NCI-H345 (cell line): ENCODE measurements at regions not wholly inside any gene's neighbourhood (a gene's known extent, or its start where the extent isn't known, plus 50 kb on each side); places are given as distances from the start of the nearest gene placed in this dataset.
A peak's percentile ranks its signal among the peaks of the same experiment; 100 is the strongest.

Experiments used
- DNase-seq: peaks from one replicate; lab custom pipeline; 2025; lab: John Stamatoyannopoulos, UW

DNA sequence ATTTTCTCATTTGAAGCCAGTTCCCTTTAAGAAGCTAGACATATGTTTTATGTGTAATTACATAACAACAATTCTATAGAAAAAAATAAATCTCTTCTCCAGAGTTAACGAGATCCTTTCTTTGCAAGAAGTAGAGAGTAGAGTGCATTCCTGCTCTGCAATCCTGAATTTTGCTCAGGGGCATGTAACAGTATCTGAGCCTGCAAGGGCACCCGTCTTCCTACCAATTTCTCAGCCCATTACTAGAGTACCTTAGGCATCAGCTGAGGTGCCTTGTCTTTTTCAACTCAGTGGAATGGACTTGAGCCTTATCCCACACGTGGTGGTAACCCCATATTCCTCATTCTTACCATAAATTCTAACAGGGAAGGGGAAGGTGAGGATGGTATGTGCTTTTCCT lies 205.9 kb downstream of the IKZF2 start:
- DNase-seq = no peak

DNA sequence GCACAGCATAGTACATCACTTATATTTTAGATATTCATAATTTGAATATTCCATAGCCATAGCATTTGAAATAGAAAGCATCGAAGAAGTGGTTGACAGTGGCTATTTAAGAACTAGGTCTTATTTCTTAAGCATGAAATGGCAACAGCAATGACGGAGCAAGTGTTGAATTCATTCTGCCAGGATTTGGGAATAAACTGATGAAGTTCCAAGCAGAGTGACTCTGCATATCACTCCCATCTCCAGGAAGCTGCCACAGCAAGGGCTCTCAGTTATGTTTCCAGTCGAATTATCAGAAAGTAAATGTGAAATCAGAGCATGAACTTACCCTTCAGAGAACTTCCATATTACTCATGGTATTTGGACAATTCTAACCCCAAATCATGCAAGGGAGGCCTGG lies 208.1 kb downstream of the IKZF2 start:
- DNase-seq = no peak

DNA sequence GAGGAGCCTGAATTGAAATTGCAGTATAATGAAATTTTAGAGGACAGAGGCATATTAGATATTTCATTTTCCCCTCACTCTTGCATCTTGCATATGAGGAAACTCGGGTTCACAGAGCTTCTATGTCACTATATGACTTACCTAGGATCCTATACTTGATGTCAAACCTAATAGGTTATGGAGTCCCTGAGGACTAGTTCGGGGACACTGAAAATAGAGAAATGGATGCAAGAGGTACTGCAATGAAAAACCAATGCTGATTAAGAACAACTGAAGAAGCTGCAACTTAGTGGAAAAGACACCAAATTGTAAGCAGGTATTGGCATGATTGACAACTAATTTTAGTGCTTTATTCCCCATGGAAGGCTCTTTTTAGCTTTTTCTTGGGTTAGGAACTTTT lies 210.1 kb downstream of the IKZF2 start:
- no peak for DNase-seq

DNA sequence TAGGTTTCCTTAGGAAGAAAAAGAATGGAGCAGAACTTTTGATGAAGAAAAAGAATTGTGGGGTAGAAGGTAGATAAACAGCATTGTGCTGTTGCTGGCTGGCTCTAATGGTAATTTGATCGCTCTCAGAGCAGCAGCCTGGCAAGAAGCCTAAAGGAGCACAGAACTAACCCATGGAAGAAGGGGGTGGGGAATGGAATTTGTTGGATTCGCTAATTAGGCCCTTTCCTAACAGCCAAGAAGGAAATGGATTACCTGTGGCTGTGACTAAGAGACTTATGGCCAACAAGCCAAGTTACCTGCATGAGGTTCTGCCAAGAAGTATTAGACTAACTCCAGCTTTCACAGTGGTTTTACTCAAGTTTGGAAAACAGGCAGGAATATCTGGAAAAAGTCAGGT lies 210.6 kb downstream of the IKZF2 start:
- peak; percentile 88 for DNase-seq

- DNase-seq = peak; percentile 97
Observed at GRCh38 chr2:212939777-212940531, 211.5 kb downstream of the IKZF2 start.

DNA sequence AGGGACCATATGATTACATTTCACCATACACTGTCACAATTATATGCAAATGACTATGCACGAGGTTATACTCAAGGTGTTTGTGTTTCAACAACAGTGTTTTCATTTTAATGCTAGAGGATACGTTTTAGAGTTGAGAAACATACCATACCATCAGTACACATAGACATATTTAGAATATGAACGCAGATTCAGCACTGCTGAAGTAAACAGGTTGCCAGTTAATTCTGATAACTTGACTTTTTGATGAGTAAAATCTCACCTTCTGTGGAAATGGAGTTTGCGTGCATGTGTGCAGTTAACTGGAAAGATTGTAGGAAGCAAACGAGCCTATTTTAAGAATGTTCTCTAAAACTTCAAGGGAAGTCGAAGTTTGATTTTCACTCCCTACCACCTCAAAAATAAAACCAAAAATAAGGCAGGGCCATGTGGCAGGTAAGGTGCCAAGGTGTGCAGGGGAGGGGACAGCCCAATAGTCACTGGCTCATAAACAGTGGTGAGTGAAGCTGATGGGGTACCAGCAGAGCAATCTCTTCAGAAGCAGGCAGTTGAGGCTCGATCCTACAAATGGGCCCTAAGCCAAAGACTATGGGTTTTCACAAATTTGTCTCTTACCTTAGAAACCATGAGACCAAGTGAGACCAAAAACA lies 213.1 kb downstream of the IKZF2 start:
- no peak for DNase-seq

DNA sequence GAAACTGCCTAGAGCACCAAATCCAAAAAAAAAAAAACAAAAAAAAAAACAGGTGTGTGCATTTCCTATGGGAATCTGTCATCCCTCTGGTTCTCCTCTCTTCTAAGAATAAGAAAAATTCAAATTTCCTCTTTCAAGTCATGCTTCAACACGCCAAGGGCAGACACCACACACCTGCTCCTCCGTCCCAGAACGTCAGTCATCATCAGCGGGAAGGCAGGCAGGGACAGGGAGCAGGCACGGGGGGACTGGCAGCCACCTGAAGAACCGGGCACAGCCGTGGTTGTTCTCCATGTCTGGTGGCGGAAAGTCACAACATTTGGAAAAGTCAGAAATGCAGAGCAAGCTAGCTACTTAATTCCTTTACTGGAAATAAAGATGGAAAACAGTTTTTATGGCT lies 214.8 kb downstream of the IKZF2 start:
- DNase-seq = peak; percentile 14

DNA sequence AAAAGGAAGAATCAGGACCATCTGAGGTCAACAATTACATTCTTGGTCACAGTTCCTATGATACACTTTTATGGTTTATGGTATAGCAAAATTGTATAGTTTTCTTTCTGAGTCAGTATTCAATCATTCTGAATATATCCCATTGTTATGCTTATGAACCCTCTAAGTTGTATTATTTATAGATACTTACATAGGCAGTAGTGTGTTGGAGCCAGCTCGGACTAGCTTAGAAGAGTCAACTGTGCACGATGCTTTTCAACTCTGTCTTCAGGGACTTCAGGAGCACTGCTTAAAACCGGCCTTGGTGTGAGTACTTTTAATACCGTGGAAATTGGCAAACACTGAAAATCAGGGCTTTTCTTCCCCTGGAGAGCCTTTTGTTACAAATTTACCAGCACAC lies 215.7 kb downstream of the IKZF2 start:
- DNase-seq = peak; percentile 19

DNA sequence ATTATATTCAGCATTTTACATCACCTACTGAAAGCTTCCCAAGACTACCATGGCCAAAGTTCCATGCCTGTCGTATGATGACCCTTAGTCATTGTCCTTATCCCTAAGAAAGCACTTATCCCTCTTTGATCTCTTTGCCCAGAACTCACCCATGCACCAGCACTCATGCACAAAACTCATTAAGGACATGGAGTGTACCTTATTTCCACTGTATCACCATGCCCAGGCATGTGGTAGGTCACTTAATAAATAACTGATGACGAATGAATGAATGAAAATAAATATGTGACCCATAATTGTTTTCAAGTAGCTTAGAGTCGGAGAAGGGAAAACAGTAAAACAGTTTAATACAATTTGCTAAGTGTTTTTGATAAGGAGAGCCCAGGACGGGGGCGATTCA lies 220.1 kb downstream of the IKZF2 start:
- no peak for DNase-seq

DNA sequence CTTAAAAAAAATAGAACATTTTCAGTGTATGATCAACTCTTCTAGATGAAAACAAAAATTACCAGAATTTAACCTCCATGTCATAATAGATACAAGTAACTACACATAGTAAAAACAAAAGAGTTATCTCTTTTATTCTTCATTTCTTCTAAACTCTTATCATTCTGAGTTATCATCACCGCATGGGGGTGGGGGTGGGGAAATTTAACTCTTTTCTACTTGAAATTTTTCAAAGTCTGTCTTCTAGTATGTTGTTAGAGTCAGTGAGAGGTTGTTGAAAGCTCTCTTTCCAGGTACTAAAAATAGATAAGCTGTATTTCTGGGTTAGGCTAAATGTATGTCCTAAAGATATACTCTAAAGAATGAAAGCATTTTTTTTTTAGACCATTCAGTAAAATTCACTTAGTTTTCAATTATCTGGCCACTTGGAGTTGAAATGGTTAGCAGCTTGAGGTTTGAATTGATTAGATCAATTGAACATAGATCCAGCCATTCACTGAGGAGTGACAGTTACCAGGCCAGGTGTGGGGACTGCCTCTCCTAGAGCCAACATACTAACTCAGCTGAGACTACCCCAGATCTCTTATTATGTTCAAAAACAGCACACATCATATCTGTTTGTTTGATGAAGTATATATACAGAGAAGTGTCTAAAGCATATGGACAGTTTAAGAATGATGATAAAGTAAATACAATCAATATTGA lies 220.7 kb downstream of the IKZF2 start:
- no peak for DNase-seq

GRCh38 chr2:212929971-212930370 lies 221.4 kb downstream of the IKZF2 start:
- DNase-seq = no peak

- no peak for DNase-seq
Observed at GRCh38 chr2:212929116-212929515, 222.3 kb downstream of the IKZF2 start.

GRCh38 chr2:212928681-212929080 lies 222.7 kb downstream of the IKZF2 start:
- DNase-seq = no peak

DNA sequence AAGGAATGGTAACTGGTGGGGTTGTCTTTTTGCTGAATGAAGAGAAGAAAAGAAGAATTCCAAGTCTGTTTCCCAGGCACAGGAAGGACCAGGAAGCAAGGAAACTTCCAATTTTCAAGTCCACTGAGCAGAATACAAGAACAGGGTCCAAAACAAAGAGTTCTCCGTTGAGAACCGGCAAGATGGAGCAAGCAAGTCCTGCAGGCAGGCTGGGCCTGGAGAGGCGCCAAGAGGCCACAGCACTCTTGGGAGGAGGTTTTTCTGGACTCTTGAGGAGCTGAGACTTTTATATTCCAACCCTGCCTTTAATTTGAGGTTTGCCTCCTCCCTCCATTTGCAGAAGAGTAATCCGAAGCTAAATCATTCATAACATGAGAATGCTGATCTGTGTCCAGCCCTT lies 224.5 kb downstream of the IKZF2 start:
- DNase-seq = no peak

DNA sequence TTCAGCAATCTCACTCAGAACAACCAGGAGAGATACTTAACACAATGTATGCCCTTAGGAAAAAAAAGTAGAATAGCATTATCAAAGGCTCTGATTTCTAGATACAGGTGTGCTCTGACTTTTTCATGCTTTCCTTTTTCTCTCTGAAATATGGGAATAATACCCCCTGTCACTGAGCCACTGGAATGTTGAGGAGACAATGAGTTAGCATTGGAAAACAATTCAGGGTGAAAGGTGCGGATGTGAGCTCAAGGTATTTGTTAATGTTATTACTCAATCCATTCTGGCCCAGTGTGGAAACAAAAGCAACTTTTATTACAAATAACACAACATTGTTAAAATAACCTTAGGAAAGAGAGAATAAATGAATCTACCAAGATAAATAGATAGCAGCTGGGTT lies 228.0 kb downstream of the IKZF2 start:
- no peak for DNase-seq

DNA sequence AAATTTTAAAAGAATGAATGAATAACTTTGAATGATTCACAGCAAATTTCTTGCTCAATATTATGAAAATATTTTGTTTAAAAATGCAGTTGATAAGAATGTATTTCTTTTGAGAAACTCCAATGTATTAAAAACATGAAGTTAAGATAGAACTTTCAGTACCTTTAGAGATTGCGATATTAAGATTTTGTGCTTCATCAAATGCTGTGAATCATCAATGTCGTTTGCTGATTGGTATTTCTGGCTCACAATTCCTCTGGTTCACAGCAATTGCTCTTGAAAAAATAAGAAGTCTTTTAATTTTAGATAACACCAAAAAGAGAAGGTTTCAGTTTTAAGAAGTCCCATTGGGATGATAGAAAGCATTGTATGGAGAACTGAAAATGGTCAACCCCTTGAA lies 228.7 kb downstream of the IKZF2 start:
- DNase-seq = no peak

- DNase-seq = no peak
Observed at GRCh38 chr2:212921711-212922110, 229.7 kb downstream of the IKZF2 start.

DNA sequence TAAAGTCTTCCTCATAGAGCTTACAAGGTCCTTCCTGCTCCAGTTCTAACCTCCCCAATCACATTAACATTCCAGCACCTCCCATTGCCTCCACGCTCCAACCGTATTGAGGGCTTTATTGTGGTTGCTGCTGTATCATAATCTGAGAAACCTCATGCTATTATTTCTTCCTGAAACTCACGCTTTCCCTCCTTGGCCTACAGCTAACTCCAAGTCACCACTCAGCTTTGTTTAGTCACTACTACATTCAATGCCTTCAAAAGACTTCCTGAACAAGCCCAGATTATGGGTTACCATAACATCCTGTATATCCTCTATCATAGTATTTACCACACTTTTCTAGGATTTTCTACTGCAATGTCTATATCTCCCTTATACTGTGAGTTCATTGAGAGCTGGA lies 230.4 kb downstream of the IKZF2 start:
- no peak for DNase-seq

DNA sequence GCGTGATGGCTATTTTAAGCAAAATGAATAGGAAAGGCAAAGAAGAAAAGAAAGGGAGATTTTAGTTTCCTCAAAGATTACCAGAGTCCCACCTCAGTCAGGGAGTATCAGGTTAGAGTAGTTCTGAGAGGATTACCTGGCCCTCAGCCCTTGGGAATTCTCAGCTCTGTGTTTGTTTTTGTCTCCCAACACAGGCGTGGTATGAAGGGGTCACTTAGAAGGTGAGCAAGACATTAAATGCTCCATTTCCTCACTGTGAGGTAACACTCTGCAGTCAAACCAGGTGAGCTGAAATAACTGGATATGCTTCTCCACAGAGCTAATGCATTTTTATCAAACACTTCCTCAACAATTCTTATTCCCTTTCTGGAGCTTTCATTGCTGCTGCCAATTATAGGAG lies 232.2 kb downstream of the IKZF2 start:
- DNase-seq = peak; percentile 23

GRCh38 chr2:212918336-212918735 lies 233.1 kb downstream of the IKZF2 start:
- DNase-seq = no peak

DNA sequence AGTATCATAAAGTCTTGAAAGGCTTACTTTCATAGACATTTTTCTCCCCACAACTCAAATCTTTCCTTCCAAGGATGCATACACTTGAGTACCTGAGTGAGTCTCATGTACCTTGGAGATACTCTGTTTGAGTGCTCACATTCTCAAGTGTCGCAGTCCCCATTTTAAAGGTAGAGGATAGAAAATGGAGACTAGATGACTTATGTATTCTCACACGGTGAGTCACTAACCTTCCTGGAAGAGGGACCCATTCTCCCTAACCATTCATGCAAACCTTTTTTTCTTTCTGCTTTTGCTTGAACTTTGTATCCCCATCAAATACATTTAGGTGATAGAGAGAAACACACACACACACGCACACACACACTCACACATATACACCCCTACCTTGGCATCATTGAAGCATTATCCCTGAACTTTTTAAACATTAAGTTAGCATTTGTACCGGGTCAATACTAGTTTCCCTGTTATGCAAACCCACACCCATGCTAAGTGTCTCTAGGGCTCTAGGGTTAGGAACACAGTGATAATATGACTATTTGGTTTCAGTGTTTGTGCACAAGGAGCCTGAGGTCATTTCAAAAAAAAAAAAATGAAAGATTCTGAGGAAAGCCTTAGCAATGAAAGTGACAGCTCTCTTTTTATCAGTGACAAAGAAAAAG lies 236.2 kb downstream of the IKZF2 start:
- no peak for DNase-seq

GRCh38 chr2:212914392-212914791 lies 237.0 kb downstream of the IKZF2 start:
- no peak for DNase-seq
